SK-N-SH (cell line): ENCODE measurements at regions not wholly inside any gene's neighbourhood (a gene's known extent, or its start where the extent isn't known, plus 50 kb on each side); places are given as distances from the start of the nearest gene placed in this dataset.

Source experiments
- CTCF ChIP-seq: fragments of 200-600 bp; sonication (generic); IDR thresholded peaks from 2 replicates; pipeline ENCODE4 v1.6.1; 2017; ENCODE audit warnings: antibody characterized with exemption, mild to moderate bottlenecking, moderate library complexity
- GABPA ChIP-seq: IDR thresholded peaks from 2 replicates; pipeline ENCODE4 v1.4.0; 2012; ENCODE audit warnings: low read depth, mild to moderate bottlenecking
- IRF3 ChIP-seq: fragments of 150-350 bp; IDR thresholded peaks from 2 replicates; pipeline ENCODE4 v1.6.1; 2016; ENCODE audit warnings: mild to moderate bottlenecking, low read depth, low read length
- JUND ChIP-seq: IDR thresholded peaks from 2 replicates; pipeline ENCODE4 v1.4.0; 2012
- MEF2A ChIP-seq: IDR thresholded peaks from 2 replicates; pipeline ENCODE4 v1.4.0; 2012; ENCODE audit warnings: low read depth, borderline replicate concordance
- POLR2AphosphoS5 ChIP-seq: IDR thresholded peaks from 2 replicates; pipeline ENCODE4 v1.6.1; 2012; ENCODE audit warnings: low read depth, low read length
- RAD21 ChIP-seq: IDR thresholded peaks from 2 replicates; pipeline ENCODE4 v1.6.1; 2012; ENCODE audit warnings: mild to moderate bottlenecking, low read length
- RFX5 ChIP-seq: IDR thresholded peaks from 2 replicates; pipeline ENCODE4 v1.6.1; 2012; ENCODE audit warnings: mild to moderate bottlenecking, improper control_type of control experiment, low read length
- TEAD4 ChIP-seq: IDR thresholded peaks from 2 replicates; pipeline ENCODE4 v1.4.0; 2012; ENCODE audit warnings: mild to moderate bottlenecking, borderline replicate concordance; ENCODE audit not compliant: insufficient read depth

- TF ChIP-seq RAD21 (no peak), JUND (no peak), IRF3 (no peak), TEAD4 (no peak), CTCF (no peak), MEF2A (no peak), POLR2AphosphoS5 (no peak), GABPA (no peak), RFX5 (no peak)
Measured at GRCh38 chr15:31852933-31853799, 177.1 kb upstream of the CHRNA7 start.
